ENCODE measurements at regions not wholly inside any gene's neighbourhood (a gene's known extent, or its start where the extent isn't known, plus 50 kb on each side); places are given as distances from the start of the nearest gene placed in this dataset.

- 48% methylated on average over 2 of the region's 2 CpGs for WGBS
- Histone ChIP-seq H3K9me3 (no peaks in the 10 kb centered on the region), H3K4me1 (replicated peaks) (no peaks in the 10 kb centered on the region), H3K36me3 (no peaks in the 10 kb centered on the region), H3K27ac (no peak overlapping the region), H3K27me3 (replicated peaks; ENCODE audit: insufficient read depth) (no peaks in the 10 kb centered on the region), H3K4me3 (no peak overlapping the region)
- no peak for DNase-seq (ENCODE audit: low spot score)
- intact Hi-C loops (cut with DNase I) = no loop called here
- TF ChIP-seq POLR2A (IDR thresholded peaks at IDR 0.05) (no peak), POLR2AphosphoS5 (IDR thresholded peaks at IDR 0.05) (no peak), CTCF (IDR thresholded peaks at IDR 0.05) (no peak)
Measured at GRCh38 chr1:5324883-5325282, 667.3 kb downstream of the NPHP4 start.

GRCh38 chr1:5318143-5318816 is 663.9 kb downstream of the AJAP1 start:
- Histone ChIP-seq H3K27me3 (replicated peaks; ENCODE audit: insufficient read depth) (peaks cover 4% of the 10 kb centered on the region), H3K9me3 (no peaks in the 10 kb centered on the region)

GRCh38 chr1:5317391-5317790 is 663.0 kb downstream of the AJAP1 start:
- peaks cover 4% of the 10 kb centered on the region for H3K27me3 ChIP-seq (replicated peaks; ENCODE audit: insufficient read depth)
- intact Hi-C loops (cut with DNase I) = no loop called here
- TF ChIP-seq CTCF (IDR thresholded peaks at IDR 0.05) (no peak), POLR2A (IDR thresholded peaks at IDR 0.05) (no peak), POLR2AphosphoS5 (IDR thresholded peaks at IDR 0.05) (no peak)
- no peak for DNase-seq (ENCODE audit: low spot score)
- H3K4me3 ChIP-seq = no peak overlapping the region
- no peaks in the 10 kb centered on the region for H3K36me3 ChIP-seq
- H3K4me1 ChIP-seq (replicated peaks) = no peaks in the 10 kb centered on the region
- no peak overlapping the region for H3K27ac ChIP-seq
- WGBS = 46% methylated on average over 4 of the region's 4 CpGs
- H3K9me3 ChIP-seq = no peaks in the 10 kb centered on the region

More at GRCh38 chr1:5318143-5318816, 663.9 kb downstream of the AJAP1 start:
- Histone ChIP-seq H3K4me3 (no peak overlapping the region), H3K36me3 (no peaks in the 10 kb centered on the region), H3K4me1 (replicated peaks) (no peaks in the 10 kb centered on the region), H3K27ac (no peak overlapping the region)
- TF ChIP-seq POLR2A (IDR thresholded peaks at IDR 0.05) = no peak
- TF ChIP-seq CTCF (IDR thresholded peaks at IDR 0.05) = no peak
- TF ChIP-seq POLR2AphosphoS5 (IDR thresholded peaks at IDR 0.05) = no peak
- WGBS = 74% methylated on average over 15 of the region's 15 CpGs
- intact Hi-C loops (cut with DNase I) = no loop called here
- DNase-seq (ENCODE audit: low spot score) = no peak

GRCh38 chr1:5312862-5313261 is 658.5 kb downstream of the AJAP1 start:
- Histone ChIP-seq H3K9me3 (no peaks in the 10 kb centered on the region), H3K4me3 (no peak overlapping the region), H3K27me3 (replicated peaks; ENCODE audit: insufficient read depth) (peaks cover 4% of the 10 kb centered on the region), H3K27ac (no peak overlapping the region), H3K36me3 (no peaks in the 10 kb centered on the region), H3K4me1 (replicated peaks) (no peaks in the 10 kb centered on the region)
- TF ChIP-seq CTCF (IDR thresholded peaks at IDR 0.05) (no peak), POLR2A (IDR thresholded peaks at IDR 0.05) (no peak), POLR2AphosphoS5 (IDR thresholded peaks at IDR 0.05) (no peak)
- 30% methylated on average over 11 of the region's 11 CpGs for WGBS
- intact Hi-C loops (cut with DNase I) = no loop called here
- no peak for DNase-seq (ENCODE audit: low spot score)

- Histone ChIP-seq H3K4me3 (no peak overlapping the region), H3K9me3 (no peaks in the 10 kb centered on the region), H3K27me3 (replicated peaks; ENCODE audit: insufficient read depth) (no peaks in the 10 kb centered on the region), H3K27ac (no peak overlapping the region), H3K36me3 (no peaks in the 10 kb centered on the region), H3K4me1 (replicated peaks) (no peaks in the 10 kb centered on the region)
- WGBS = 77% methylated on average over 7 of the region's 7 CpGs
- intact Hi-C loops (cut with DNase I) = no loop called here
- TF ChIP-seq POLR2A (IDR thresholded peaks at IDR 0.05) (no peak), CTCF (IDR thresholded peaks at IDR 0.05) (no peak), POLR2AphosphoS5 (IDR thresholded peaks at IDR 0.05) (no peak)
- DNase-seq (ENCODE audit: low spot score) = no peak
Measured at GRCh38 chr1:5312293-5312674, 657.9 kb downstream of the AJAP1 start.

Data from prostate gland (tissue), 2 donors.